OCI-LY3 (cell line): ENCODE measurements at regions not wholly inside any gene's neighbourhood (a gene's known extent, or its start where the extent isn't known, plus 50 kb on each side); places are given as distances from the start of the nearest gene placed in this dataset.
A peak's percentile ranks its signal among the peaks of the same experiment; 100 is the strongest.

Source experiments
- H2AFZ ChIP-seq: fragments of 200-600, 300-600 bp; shearing (Covaris generic); 2 replicates; pipeline ENCODE4 v1.6.0; 2014; ENCODE audit warnings: antibody characterized with exemption, low read depth, low read length
- H3K27ac ChIP-seq: fragments of 200-600, 300-600 bp; sonication (generic); 2 replicates; pipeline ENCODE4 v1.5.1; 2014; ENCODE audit warnings: mild to moderate bottlenecking, low read length, moderate library complexity, mixed read lengths
- H3K27me3 ChIP-seq: fragments of 200-600, 300-600 bp; sonication (generic); 2 replicates; pipeline ENCODE4 v1.6.1; 2014; ENCODE audit warnings: low read depth, low read length, mixed read lengths
- H3K36me3 ChIP-seq: fragments of 200-600, 300-600 bp; sonication (generic); replicated peaks from 2 replicates; pipeline ENCODE3; 2014; ENCODE audit warnings: low read depth, low read length, mixed read lengths
- H3K4me1 ChIP-seq: fragments of 300-600, 200-600 bp; sonication (generic); 2 replicates; pipeline ENCODE4 v1.6.1; 2014; ENCODE audit warnings: low read length, mixed read lengths
- H3K4me2 ChIP-seq: fragments of 200-600, 300-600 bp; sonication (generic); 2 replicates; pipeline ENCODE4 v1.6.1; 2014; ENCODE audit warnings: low read length, mixed read lengths
- H3K4me3 ChIP-seq: fragments of 300-600, 200-600 bp; sonication (generic); 2 replicates; pipeline ENCODE4 v1.5.1; 2014; ENCODE audit warnings: antibody characterized with exemption, mild to moderate bottlenecking, low read length, moderate library complexity
- H3K79me2 ChIP-seq: fragments of 300-600, 200-600 bp; shearing (Covaris generic); 2 replicates; pipeline ENCODE4 v1.6.1; 2014; ENCODE audit warnings: mild to moderate bottlenecking, low read length, mixed read lengths
- H3K9ac ChIP-seq: fragments of 300-600, 200-600 bp; shearing (Covaris generic); 2 replicates; pipeline ENCODE4 v1.6.0; 2014; ENCODE audit warnings: mild to moderate bottlenecking, low read length, moderate library complexity
- H3K9me3 ChIP-seq: fragments of 200-600, 300-600 bp; shearing (Covaris generic); 2 replicates; pipeline ENCODE4 v1.6.1; 2014; ENCODE audit warnings: low read length, mixed read lengths; ENCODE audit not compliant: insufficient read depth
- H4K20me1 ChIP-seq: fragments of 200-600, 300-600 bp; sonication (generic); 2 replicates; pipeline ENCODE4 v1.6.1; 2016; ENCODE audit warnings: low read length, mixed read lengths; ENCODE audit not compliant: insufficient read depth
- CTCF ChIP-seq: fragments of 200-600, 300-600 bp; sonication (generic); IDR thresholded peaks from 2 replicates; pipeline ENCODE4 v1.5.1; 2014; ENCODE audit warnings: antibody characterized with exemption, low read length, low read depth
- EZH2phosphoT487 ChIP-seq: fragments of 200-600 bp; shearing (Covaris generic); IDR thresholded peaks from 2 replicates; pipeline ENCODE4 v1.6.1; 2018; ENCODE audit warnings: antibody characterized with exemption, mixed run types, low read depth

- Histone ChIP-seq H3K79me2 (no peaks in the 10 kb centered on the region), H3K27ac (no peak overlapping the region), H2AFZ (no peak overlapping the region), H3K9ac (no peak overlapping the region), H3K4me2 (no peak overlapping the region), H3K9me3 (no peaks in the 10 kb centered on the region), H3K4me3 (no peak overlapping the region), H3K4me1 (peaks cover 1% of the 10 kb centered on the region), H3K27me3 (peaks cover 60% of the 10 kb centered on the region), H3K36me3 (no peaks in the 10 kb centered on the region), H4K20me1 (no peaks in the 10 kb centered on the region)
- no peak for TF ChIP-seq EZH2phosphoT487
- no peak for TF ChIP-seq CTCF
These were observed 264.7 kb upstream of the SLC14A2 start for GRCh38 chr18:45350404-45351156.

DNA sequence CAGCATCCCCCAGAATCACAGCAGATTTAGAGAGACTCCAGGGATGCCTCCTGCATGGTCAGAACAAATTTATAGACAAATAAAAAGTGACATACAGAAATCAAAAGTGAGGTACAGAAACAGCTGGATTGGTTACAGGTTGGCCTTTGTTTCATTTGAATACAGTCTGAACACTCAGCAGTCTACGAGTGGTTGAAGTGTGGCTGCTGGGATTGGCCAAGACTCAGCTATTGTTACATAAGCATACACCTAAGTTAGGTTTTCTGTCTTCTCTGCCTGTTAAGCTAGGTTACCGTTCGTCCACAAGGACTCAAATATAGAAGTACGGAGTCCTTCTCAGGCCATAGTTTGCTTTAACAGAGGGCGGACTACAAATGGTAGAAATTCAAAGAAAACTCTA is 262.4 kb upstream of the SLC14A2 start:
- no peak overlapping the region for H3K4me2 ChIP-seq

GRCh38 chr18:45353530-45353929 is 261.7 kb upstream of the SLC14A2 start:
- no peak overlapping the region for H2AFZ ChIP-seq
- TF ChIP-seq CTCF (no peak), EZH2phosphoT487 (no peak)
- H3K4me2 ChIP-seq: no peak overlapping the region

More for the DNA sequence above, 262.4 kb upstream of the SLC14A2 start:
- H3K9me3 ChIP-seq: no peaks in the 10 kb centered on the region
- no peak overlapping the region for H2AFZ ChIP-seq
- TF ChIP-seq EZH2phosphoT487: no peak
- no peak for TF ChIP-seq CTCF
- H4K20me1 ChIP-seq: no peaks in the 10 kb centered on the region
- H3K36me3 ChIP-seq: no peaks in the 10 kb centered on the region
- peaks cover 9% of the 10 kb centered on the region for H3K4me1 ChIP-seq
- no peak overlapping the region for H3K9ac ChIP-seq
- H3K79me2 ChIP-seq: no peaks in the 10 kb centered on the region
- H3K27me3 ChIP-seq: peaks cover 62% of the 10 kb centered on the region
- H3K4me3 ChIP-seq: no peak overlapping the region
- no peak overlapping the region for H3K27ac ChIP-seq

GRCh38 chr18:45355944-45356520 is 259.2 kb upstream of the SLC14A2 start:
- no peak overlapping the region for H3K27ac ChIP-seq
- no peak overlapping the region for H2AFZ ChIP-seq
- H3K79me2 ChIP-seq: no peaks in the 10 kb centered on the region
- H3K27me3 ChIP-seq: peaks cover 41% of the 10 kb centered on the region
- peaks cover 9% of the 10 kb centered on the region for H3K4me1 ChIP-seq
- no peak overlapping the region for H3K9ac ChIP-seq
- no peaks in the 10 kb centered on the region for H3K36me3 ChIP-seq
- no peaks in the 10 kb centered on the region for H3K9me3 ChIP-seq
- H4K20me1 ChIP-seq: no peaks in the 10 kb centered on the region
- TF ChIP-seq EZH2phosphoT487 (no peak), CTCF (peak; percentile 57)
- 0 out of 2 replicates have a peak overlapping the region, but pooled peaks have one; percentile 6 for H3K4me2 ChIP-seq
- no peak overlapping the region for H3K4me3 ChIP-seq

More at GRCh38 chr18:45353530-45353929, 261.7 kb upstream of the SLC14A2 start:
- Histone ChIP-seq H3K9ac (no peak overlapping the region), H4K20me1 (no peaks in the 10 kb centered on the region), H3K36me3 (no peaks in the 10 kb centered on the region), H3K27ac (no peak overlapping the region), H3K27me3 (peaks cover 56% of the 10 kb centered on the region), H3K4me3 (no peak overlapping the region), H3K4me1 (peaks cover 9% of the 10 kb centered on the region), H3K79me2 (no peaks in the 10 kb centered on the region), H3K9me3 (no peaks in the 10 kb centered on the region)
